Effector memory CD8-positive, alpha-beta T cell (primary cell): ENCODE measurements at regions not wholly inside any gene's neighbourhood (a gene's known extent, or its start where the extent isn't known, plus 50 kb on each side); places are given as distances from the start of the nearest gene placed in this dataset.

ENCODE experiments used
- ATAC-seq: fragments of 150-1000 bp; cut with Tn5 transposase; replicated peaks from 2 replicates; pipeline ENCODE4 v1.10.0; 2021; ENCODE audit warnings: mild to moderate bottlenecking, moderate library complexity
- DNase-seq, 3 experiments: peaks; one replicate each; pipeline ENCODE4 v3.0.0; 2021
- H3K27ac Mint-ChIP-seq, 2 donors: one replicate each; pipeline ENCODE4 v1.8.0; 2022; ENCODE audit warnings: mild to moderate bottlenecking in 2 of 2, mixed read lengths in 2 of 2, moderate library complexity in 2 of 2
- H3K27me3 Mint-ChIP-seq, 2 donors: one replicate each; pipeline ENCODE4 v1.8.0; 2022; ENCODE audit warnings: mixed read lengths in 2 of 2
- H3K36me3 Mint-ChIP-seq: one replicate; pipeline ENCODE4 v1.8.0; 2022; ENCODE audit warnings: mild to moderate bottlenecking, moderate library complexity, mixed read lengths; ENCODE audit not compliant: insufficient read depth
- H3K4me1 Mint-ChIP-seq, 2 donors: one replicate each; pipeline ENCODE4 v1.8.0; 2022; ENCODE audit warnings: low read depth in 2 of 2, mixed read lengths in 2 of 2
- H3K4me3 Mint-ChIP-seq, 2 donors: one replicate each; pipeline ENCODE4 v1.8.0; 2022; ENCODE audit warnings: mild to moderate bottlenecking in 2 of 2, mixed read lengths in 2 of 2, moderate library complexity in 2 of 2
- H3K9me3 Mint-ChIP-seq, 2 donors: one replicate each; pipeline ENCODE4 v1.8.0; 2022; ENCODE audit warnings: mixed read lengths in 2 of 2

GRCh38 chr1:84743896-84744295 is 53.6 kb upstream of the SSX2IP start:
- H3K27me3 Mint-ChIP-seq = peaks cover 9 to 12% of the 10 kb centered on the region in 2 donors
- H3K36me3 Mint-ChIP-seq = no peaks in the 10 kb centered on the region

GRCh38 chr1:84742653-84743052 is 52.4 kb upstream of the SSX2IP start:
- no peak for ATAC-seq
- DNase-seq = no peak

More at GRCh38 chr1:84743896-84744295, 53.6 kb upstream of the SSX2IP start:
- no peak for ATAC-seq
- no peak for DNase-seq
- H3K27ac Mint-ChIP-seq = no peak overlapping the region
- no peaks in the 10 kb centered on the region for H3K9me3 Mint-ChIP-seq
- no peaks in the 10 kb centered on the region for H3K4me1 Mint-ChIP-seq
- no peak overlapping the region for H3K4me3 Mint-ChIP-seq

GRCh38 chr1:84740050-84740714 is 49.9 kb upstream of the SSX2IP start:
- Mint-ChIP-seq H3K27me3 (peaks cover 23 to 31% of the 10 kb centered on the region in 2 donors), H3K36me3 (no peaks in the 10 kb centered on the region), H3K4me3 (no peak overlapping the region), H3K4me1 (no peaks in the 10 kb centered on the region), H3K27ac (no peak overlapping the region), H3K9me3 (no peaks in the 10 kb centered on the region)
- ATAC-seq = no peak
- no peak for DNase-seq

More at GRCh38 chr1:84742653-84743052, 52.4 kb upstream of the SSX2IP start:
- H3K4me1 Mint-ChIP-seq = no peaks in the 10 kb centered on the region
- no peaks in the 10 kb centered on the region for H3K9me3 Mint-ChIP-seq
- H3K4me3 Mint-ChIP-seq = no peak overlapping the region
- H3K36me3 Mint-ChIP-seq = no peaks in the 10 kb centered on the region
- H3K27me3 Mint-ChIP-seq = peaks cover 12 to 14% of the 10 kb centered on the region in 2 donors
- H3K27ac Mint-ChIP-seq = no peak overlapping the region
